ENCODE measurements at regions not wholly inside any gene's neighbourhood (a gene's known extent, or its start where the extent isn't known, plus 50 kb on each side); places are given as distances from the start of the nearest gene placed in this dataset.

DNA sequence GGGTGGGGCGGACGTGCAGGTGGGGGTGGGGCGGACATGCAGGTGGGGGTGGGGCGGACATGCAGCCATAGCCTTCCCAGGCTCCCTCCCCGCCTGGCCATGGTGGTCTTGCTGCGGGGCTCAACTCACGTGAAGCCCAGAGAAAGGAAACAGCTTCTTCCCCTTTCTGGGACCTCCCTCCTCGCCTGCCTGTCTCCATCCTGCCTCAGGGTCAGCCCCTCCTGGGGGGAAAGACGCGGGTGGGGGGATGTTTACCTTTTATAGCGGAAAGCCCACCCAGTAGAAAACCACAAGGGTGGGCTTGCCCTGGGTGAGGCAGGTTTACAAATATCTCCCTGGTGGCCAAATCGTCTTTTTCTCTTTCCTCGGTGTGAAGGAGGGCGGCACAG lies 520.0 kb downstream of the GLRX3 start:
- no peak overlapping the region for H3K27ac ChIP-seq
- TF ChIP-seq, protein P1, sequence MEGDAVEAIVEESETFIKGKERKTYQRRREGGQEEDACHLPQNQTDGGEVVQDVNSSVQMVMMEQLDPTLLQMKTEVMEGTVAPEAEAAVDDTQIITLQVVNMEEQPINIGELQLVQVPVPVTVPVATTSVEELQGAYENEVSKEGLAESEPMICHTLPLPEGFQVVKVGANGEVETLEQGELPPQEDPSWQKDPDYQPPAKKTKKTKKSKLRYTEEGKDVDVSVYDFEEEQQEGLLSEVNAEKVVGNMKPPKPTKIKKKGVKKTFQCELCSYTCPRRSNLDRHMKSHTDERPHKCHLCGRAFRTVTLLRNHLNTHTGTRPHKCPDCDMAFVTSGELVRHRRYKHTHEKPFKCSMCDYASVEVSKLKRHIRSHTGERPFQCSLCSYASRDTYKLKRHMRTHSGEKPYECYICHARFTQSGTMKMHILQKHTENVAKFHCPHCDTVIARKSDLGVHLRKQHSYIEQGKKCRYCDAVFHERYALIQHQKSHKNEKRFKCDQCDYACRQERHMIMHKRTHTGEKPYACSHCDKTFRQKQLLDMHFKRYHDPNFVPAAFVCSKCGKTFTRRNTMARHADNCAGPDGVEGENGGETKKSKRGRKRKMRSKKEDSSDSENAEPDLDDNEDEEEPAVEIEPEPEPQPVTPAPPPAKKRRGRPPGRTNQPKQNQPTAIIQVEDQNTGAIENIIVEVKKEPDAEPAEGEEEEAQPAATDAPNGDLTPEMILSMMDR (conservative IDR thresholded peaks at IDR 0.05) = no peak

DNA sequence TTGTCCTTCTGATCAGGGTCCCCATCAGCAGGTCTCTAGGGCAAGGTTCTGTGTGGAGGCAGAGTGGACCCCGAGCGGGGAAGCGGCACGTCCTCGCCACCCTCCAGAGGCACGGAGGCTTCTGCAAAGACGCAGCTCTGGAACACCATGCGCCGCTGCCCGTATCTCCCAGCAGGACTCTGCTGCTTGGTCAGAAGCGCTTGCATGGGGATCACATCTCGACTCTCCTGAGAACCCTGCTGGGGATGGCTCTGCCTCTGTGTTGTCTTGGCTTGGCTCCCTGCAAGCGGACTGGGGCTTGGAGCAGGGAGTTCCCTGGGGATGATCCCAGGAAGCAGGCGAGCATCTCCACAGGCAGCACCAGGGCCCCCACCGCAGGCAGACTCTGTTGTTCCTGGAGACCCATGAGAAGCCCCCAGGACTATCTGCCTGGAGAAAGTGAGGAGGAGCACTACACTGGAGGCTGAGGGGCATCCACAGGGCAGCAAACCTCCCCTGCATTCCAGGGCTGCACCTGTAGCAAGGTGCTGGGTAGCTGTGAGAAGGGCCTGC lies 520.5 kb downstream of the GLRX3 start:
- no peak for TF ChIP-seq ZFX (IDR thresholded peaks at IDR 0.05)
- TF ChIP-seq, protein P1 (conservative IDR thresholded peaks at IDR 0.05) = no peak
- no peak overlapping the region for H3K27ac ChIP-seq

DNA sequence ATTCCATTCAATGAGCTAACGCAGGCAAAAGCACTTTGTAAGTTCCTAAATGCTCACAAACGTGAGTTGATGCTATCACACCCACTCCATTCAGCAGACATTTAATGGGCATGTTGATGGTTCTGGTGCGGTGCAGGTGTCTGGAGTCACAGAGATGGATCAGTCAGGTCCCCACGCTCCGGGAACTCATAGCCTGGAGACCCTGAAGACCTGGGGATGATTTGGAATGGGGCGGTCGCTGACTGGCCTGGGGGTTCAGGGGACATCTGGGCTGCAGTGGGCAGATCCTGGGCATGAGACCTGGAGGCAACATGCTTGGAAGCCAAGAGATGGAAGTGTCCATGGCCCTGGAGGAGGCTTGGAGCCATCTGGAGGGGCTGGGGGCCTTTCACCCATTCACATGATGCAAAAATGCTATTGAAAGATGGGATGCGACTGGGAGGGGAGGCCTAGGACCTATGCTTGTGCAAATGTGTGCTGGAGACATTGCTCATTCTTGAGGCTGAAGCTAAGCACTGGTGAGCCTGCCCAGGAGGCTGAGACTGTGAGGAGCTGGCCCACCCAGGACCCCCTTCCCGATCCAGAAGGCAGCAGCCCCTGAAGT lies 522.6 kb downstream of the GLRX3 start:
- H3K27ac ChIP-seq = no peak overlapping the region
- no peak for TF ChIP-seq ZFX (IDR thresholded peaks at IDR 0.05)
- TF ChIP-seq, protein P1 (conservative IDR thresholded peaks at IDR 0.05) = no peak

DNA sequence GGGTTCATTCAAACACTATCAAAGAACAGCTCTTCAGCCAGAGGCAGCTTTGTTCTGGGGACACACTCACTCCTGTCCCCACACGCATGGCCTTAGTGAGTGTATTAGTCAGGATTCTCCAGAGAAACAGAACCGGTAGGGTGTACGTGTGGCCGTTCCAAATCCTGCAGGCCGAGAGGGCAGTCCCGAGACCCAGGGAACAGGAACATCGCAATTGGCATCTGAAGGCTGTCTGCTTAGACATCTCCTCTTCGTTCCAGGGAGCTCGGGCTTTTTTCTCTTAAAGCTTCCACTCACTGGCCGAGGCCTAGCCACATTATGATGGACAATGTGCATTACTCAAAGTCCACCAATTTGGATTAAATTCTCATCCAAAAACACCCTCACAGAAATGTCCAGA lies 523.3 kb downstream of the GLRX3 start:
- no peak overlapping the region for H3K27ac ChIP-seq
- TF ChIP-seq, protein P1 (conservative IDR thresholded peaks at IDR 0.05) = no peak
- TF ChIP-seq ZFX (IDR thresholded peaks at IDR 0.05) = no peak

DNA sequence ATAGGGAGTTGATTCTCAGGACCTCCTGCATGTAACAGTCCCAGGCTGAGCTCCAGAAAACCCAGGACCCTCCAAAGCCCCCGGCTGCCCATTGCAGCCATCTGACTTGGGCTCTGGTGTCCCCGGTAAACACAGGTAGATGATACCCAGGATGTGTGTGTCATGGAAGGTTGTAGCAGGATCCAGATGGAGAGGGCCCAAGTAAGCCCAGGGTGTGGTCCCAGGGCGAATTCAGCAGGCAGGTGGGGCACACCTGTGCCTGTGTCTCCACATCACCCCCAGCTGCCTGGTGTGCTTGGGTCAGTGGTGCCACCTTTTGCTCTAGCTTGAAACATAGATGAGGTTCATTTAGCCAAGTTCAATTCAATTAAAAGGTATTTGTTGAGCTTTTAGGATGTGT lies 524.1 kb downstream of the GLRX3 start:
- H3K27ac ChIP-seq = no peak overlapping the region
- TF ChIP-seq, protein P1 (conservative IDR thresholded peaks at IDR 0.05) = no peak
- no peak for TF ChIP-seq ZFX (IDR thresholded peaks at IDR 0.05)

DNA sequence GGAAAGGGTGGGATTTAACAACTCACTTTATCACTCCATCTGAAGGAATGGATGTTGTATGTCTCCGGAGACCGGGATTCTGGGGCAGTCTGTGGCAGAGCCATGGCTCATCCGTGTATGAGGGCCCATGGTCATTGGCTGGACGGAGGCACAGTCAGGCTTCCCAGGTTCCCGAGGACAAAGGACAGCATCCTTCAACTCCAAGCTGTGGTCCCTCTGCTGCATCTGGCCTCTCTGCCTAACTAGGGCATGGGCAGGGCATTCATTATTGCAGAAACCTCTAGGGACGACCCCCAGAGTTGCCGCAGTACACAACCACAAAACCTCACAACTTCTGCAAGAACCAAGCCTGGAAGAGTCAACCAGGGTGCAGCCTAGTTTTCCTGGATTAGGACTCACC lies 525.2 kb downstream of the GLRX3 start:
- H3K27ac ChIP-seq = no peak overlapping the region
- TF ChIP-seq ZFX (IDR thresholded peaks at IDR 0.05) = no peak
- TF ChIP-seq, protein P1 (conservative IDR thresholded peaks at IDR 0.05) = no peak

DNA sequence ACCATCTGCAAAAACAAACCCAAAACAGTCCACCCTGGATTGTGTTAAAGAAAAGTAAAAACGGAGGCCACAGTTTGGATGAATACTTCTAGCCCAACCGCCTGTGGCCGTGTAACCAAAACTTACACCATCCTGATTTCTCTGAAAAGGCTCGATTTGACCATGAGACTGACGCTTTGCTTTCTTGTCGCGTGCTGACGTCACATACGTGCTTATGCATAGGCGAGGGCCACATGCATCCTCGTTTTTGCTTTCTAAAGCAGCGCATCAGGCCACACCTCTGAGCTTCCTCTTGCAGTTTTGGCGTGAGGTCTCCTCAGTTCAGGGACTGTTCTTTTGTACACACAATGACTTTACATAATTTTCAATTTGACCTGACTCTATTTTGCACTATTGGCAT lies 526.6 kb downstream of the GLRX3 start:
- H3K27ac ChIP-seq = no peak overlapping the region
- TF ChIP-seq, protein P1 (conservative IDR thresholded peaks at IDR 0.05) = no peak
- no peak for TF ChIP-seq ZFX (IDR thresholded peaks at IDR 0.05)
